CD14-positive monocyte (primary cell): ENCODE measurements at regions not wholly inside any gene's neighbourhood (a gene's known extent, or its start where the extent isn't known, plus 50 kb on each side); places are given as distances from the start of the nearest gene placed in this dataset.

Source experiments
- DNase-seq, 3 donors: peaks; one replicate each; pipeline ENCODE4 v3.0.0-alpha.2; 2011 to 2022
- H2AFZ ChIP-seq: 2 replicates; pipeline ENCODE4 v1.6.0; 2012; ENCODE audit warnings: mild to moderate bottlenecking, low read depth, low read length, inconsistent platforms; ENCODE audit not compliant: insufficient read depth, poor library complexity, severe bottlenecking
- H3K27ac ChIP-seq, 2 donors: 1 replicate in 1 of 2; 2 replicates in 1 of 2; pipeline ENCODE4 v1.5.1; 2012 to 2013; ENCODE audit warnings: low read length in 2 of 2, control low read depth in 1 of 2, inconsistent platforms in 1 of 2, low read depth in 1 of 2, mild to moderate bottlenecking in 1 of 2
- H3K27me3 ChIP-seq, 2 donors: one replicate each; pipeline versions ENCODE4 v1.6.0 to v1.6.1; 2011 to 2013; ENCODE audit warnings: low read length in 2 of 2; ENCODE audit not compliant: control insufficient read depth in 2 of 2, insufficient read depth in 2 of 2
- H3K36me3 ChIP-seq, 2 donors: replicated peaks in 1 of 2; 1 replicate in 1 of 2; 2 replicates in 1 of 2; pipeline versions ENCODE4 v1.5.1 to v1.6.1; 2012 to 2013; ENCODE audit warnings: low read length in 2 of 2, control low read depth in 1 of 2, inconsistent platforms in 1 of 2, mild to moderate bottlenecking in 1 of 2; ENCODE audit not compliant: insufficient read depth in 2 of 2, control insufficient read depth in 1 of 2
- H3K4me1 ChIP-seq, 2 donors: 1 replicate in 1 of 2; 2 replicates in 1 of 2; pipeline versions ENCODE4 v1.5.1 to v1.6.1; 2012 to 2013; ENCODE audit warnings: low read length in 2 of 2, control low read depth in 1 of 2, inconsistent platforms in 1 of 2, mild to moderate bottlenecking in 1 of 2, moderate library complexity in 1 of 2; ENCODE audit not compliant: insufficient read depth in 2 of 2, control insufficient read depth in 1 of 2
- H3K4me2 ChIP-seq: replicated peaks from 2 replicates; pipeline ENCODE3; 2012; ENCODE audit warnings: low read length, moderate library complexity, mild to moderate bottlenecking; ENCODE audit not compliant: poor library complexity, severe bottlenecking; ENCODE audit errors: extremely low read depth
- H3K4me3 ChIP-seq, 3 experiments: fragments of 200-600 bp in 1 of 3; sonication (generic) in 1 of 3; replicated peaks in 1 of 3; 1 replicate in 2 of 3; 2 replicates in 1 of 3; pipeline ENCODE4 v1.5.1; 2011 to 2013; ENCODE audit warnings: low read length in 3 of 3, mild to moderate bottlenecking in 3 of 3, control low read depth in 2 of 3, low read depth in 2 of 3, inconsistent platforms in 1 of 3, moderate library complexity in 1 of 3
- H3K79me2 ChIP-seq: 2 replicates; pipeline ENCODE4 v1.6.0; 2012; ENCODE audit warnings: mild to moderate bottlenecking, control low read depth, inconsistent platforms, low read length, moderate library complexity; ENCODE audit not compliant: insufficient read depth
- H3K9ac ChIP-seq: 2 replicates; pipeline ENCODE4 v1.6.0; 2017; ENCODE audit warnings: low read length, mild to moderate bottlenecking; ENCODE audit not compliant: insufficient read depth, poor library complexity, severe bottlenecking
- H3K9me3 ChIP-seq, 2 donors: replicated peaks in 1 of 2; 1 replicate in 1 of 2; 2 replicates in 1 of 2; pipeline versions ENCODE4 v1.5.1 to v1.6.1; 2012 to 2013; ENCODE audit warnings: low read length in 2 of 2, control low read depth in 1 of 2; ENCODE audit not compliant: control insufficient read depth in 1 of 2, insufficient read depth in 1 of 2
- H4K20me1 ChIP-seq: 2 replicates; pipeline ENCODE4 v1.6.0; 2012; ENCODE audit warnings: mild to moderate bottlenecking, low read length, control low read depth, moderate library complexity; ENCODE audit not compliant: insufficient read depth
- H3K27ac Mint-ChIP-seq, 7 donors: one replicate each; pipeline ENCODE4 v1.8.0; 2020; ENCODE audit warnings: mild to moderate bottlenecking in 7 of 7, mixed read lengths in 7 of 7, moderate library complexity in 6 of 7, inconsistent platforms in 2 of 7
- H3K27me3 Mint-ChIP-seq, 3 donors: one replicate each; pipeline ENCODE4 v1.8.0; 2021 to 2022; ENCODE audit warnings: low read depth in 3 of 3, mild to moderate bottlenecking in 3 of 3, mixed read lengths in 3 of 3, moderate library complexity in 3 of 3, inconsistent platforms in 1 of 3
- H3K36me3 Mint-ChIP-seq, 2 donors: one replicate each; pipeline ENCODE4 v1.8.0; 2020; ENCODE audit warnings: mixed read lengths in 2 of 2, inconsistent platforms in 1 of 2, mild to moderate bottlenecking in 1 of 2
- H3K4me1 Mint-ChIP-seq: one replicate; pipeline ENCODE4 v1.8.0; 2020; ENCODE audit warnings: mild to moderate bottlenecking, mixed read lengths
- H3K4me3 Mint-ChIP-seq, 2 donors: one replicate each; pipeline ENCODE4 v1.8.0; 2020; ENCODE audit warnings: mild to moderate bottlenecking in 2 of 2, mixed read lengths in 2 of 2, moderate library complexity in 1 of 2
- H3K9me3 Mint-ChIP-seq, 7 donors: one replicate each; pipeline ENCODE4 v1.8.0; 2020 to 2022; ENCODE audit warnings: mixed read lengths in 7 of 7, mild to moderate bottlenecking in 6 of 7, moderate library complexity in 6 of 7, inconsistent platforms in 2 of 7
- WGBS: methylation state at CpG from one replicate; pipeline ENCODE4 v1.1.5; 2013; ENCODE audit warnings: missing lambda C conversion rate; ENCODE audit not compliant: insufficient coverage; 5-methylcytosine and 5-hydroxymethylcytosine counted together
- intact Hi-C, 2 donors: fragments of 100-400 bp; cut with micrococcal nuclease; formaldehyde crosslinking; loops; one replicate each; pipeline versions ENCODE4 v1.15.0 to v1.15.1; 2023
- TF ChIP-seq, protein P1 (sequence below): fragments of 200-600 bp; IDR thresholded peaks from one replicate; pipeline ENCODE4 v1.8.0; 2022; ENCODE audit warnings: antibody characterized with exemption, mild to moderate bottlenecking

DNA sequence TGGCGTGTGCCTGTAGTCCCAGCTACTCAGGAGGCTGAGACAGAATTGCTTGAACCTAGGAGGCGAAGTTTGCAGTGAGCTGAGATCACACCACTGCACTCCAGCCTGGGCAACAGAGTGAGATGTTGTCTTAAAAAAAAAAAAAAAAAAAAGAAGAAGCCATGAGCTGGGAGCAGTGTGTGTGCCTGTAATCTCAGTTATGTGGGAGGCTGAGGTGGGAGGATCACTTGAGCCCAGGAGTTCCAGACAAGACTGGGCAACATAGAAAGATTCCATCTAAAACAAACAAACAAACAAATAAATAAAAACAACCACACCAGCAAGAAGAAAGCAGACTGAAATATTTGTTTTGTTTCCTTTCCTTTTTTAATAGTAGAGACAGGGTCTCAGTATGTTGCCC lies 62.2 kb upstream of the KIF13A start:
- no peaks in the 10 kb centered on the region for H3K9me3 ChIP-seq
- no peaks in the 10 kb centered on the region for H3K36me3 ChIP-seq
- Mint-ChIP-seq H3K36me3 (no peaks in the 10 kb centered on the region), H3K9me3 (peaks cover 0 to 3% (median 0%) of the 10 kb centered on the region in 7 donors), H3K27ac (no peak overlapping the region), H3K4me1 (peaks cover 11% of the 10 kb centered on the region), H3K4me3 (no peak overlapping the region), H3K27me3 (peaks cover 0 to 1% (median 0%) of the 10 kb centered on the region in 3 donors)
- intact Hi-C loops, result no loop called here
- H3K27ac ChIP-seq, result no peak overlapping the region
- no peak overlapping the region for H3K4me3 ChIP-seq
- no peak overlapping the region for H3K9ac ChIP-seq
- H4K20me1 ChIP-seq, result no peaks in the 10 kb centered on the region
- no peak overlapping the region for H3K4me2 ChIP-seq
- H3K79me2 ChIP-seq, result no peaks in the 10 kb centered on the region
- TF ChIP-seq, protein P1, sequence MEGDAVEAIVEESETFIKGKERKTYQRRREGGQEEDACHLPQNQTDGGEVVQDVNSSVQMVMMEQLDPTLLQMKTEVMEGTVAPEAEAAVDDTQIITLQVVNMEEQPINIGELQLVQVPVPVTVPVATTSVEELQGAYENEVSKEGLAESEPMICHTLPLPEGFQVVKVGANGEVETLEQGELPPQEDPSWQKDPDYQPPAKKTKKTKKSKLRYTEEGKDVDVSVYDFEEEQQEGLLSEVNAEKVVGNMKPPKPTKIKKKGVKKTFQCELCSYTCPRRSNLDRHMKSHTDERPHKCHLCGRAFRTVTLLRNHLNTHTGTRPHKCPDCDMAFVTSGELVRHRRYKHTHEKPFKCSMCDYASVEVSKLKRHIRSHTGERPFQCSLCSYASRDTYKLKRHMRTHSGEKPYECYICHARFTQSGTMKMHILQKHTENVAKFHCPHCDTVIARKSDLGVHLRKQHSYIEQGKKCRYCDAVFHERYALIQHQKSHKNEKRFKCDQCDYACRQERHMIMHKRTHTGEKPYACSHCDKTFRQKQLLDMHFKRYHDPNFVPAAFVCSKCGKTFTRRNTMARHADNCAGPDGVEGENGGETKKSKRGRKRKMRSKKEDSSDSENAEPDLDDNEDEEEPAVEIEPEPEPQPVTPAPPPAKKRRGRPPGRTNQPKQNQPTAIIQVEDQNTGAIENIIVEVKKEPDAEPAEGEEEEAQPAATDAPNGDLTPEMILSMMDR, result no peak
- no peak overlapping the region for H2AFZ ChIP-seq
- no peaks in the 10 kb centered on the region for H3K27me3 ChIP-seq
- no peaks in the 10 kb centered on the region for H3K4me1 ChIP-seq
- DNase-seq, result no peak
- WGBS, result 100% methylated on average over 1 of the region's 2 CpGs

DNA sequence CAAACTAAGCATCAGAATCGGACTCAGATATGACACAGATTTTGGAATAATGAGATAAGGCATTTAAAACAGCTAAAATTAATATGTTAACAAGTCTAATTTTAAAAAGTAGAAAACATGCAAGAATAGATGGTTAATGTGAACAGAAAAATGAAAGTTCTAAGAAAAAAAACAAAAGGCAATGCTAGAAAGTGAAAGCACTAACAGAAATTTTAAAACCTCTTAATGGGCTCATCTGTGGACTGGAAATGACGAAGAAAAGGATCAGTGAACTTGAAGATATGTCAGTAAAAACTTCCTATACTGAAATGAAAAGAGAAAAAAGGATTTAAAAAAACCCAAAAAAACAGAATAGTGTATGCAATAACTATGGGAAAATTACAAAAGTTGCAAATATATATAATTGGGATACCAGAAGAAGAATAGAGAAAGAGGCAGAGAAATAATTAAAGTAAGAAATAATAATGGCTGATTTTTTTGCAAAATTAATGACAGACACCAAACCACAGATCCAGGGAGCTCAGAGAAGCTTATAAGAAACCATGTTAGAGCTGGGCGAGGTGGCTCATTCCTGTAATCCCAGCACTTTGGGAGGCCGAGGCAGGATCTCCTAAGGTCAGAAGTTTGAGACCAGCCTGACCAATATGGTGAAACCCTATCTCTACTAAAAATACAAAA lies 61.7 kb upstream of the KIF13A start:
- WGBS, result 100% methylated on average over 2 of the region's 4 CpGs
- peaks cover 13% of the 10 kb centered on the region for H3K4me1 Mint-ChIP-seq
- no peak overlapping the region for H2AFZ ChIP-seq

More for the DNA sequence above, 61.7 kb upstream of the KIF13A start:
- Histone ChIP-seq H3K79me2 (no peaks in the 10 kb centered on the region), H4K20me1 (no peaks in the 10 kb centered on the region), H3K4me3 (no peak overlapping the region), H3K36me3 (no peaks in the 10 kb centered on the region), H3K4me1 (no peaks in the 10 kb centered on the region), H3K27ac (no peak overlapping the region), H3K27me3 (no peaks in the 10 kb centered on the region), H3K4me2 (no peak overlapping the region), H3K9me3 (no peaks in the 10 kb centered on the region), H3K9ac (no peak overlapping the region)
- peaks cover 0 to 1% (median 0%) of the 10 kb centered on the region in 3 donors for H3K27me3 Mint-ChIP-seq
- no peaks in the 10 kb centered on the region for H3K36me3 Mint-ChIP-seq
- peaks cover 0 to 3% (median 0%) of the 10 kb centered on the region in 7 donors for H3K9me3 Mint-ChIP-seq
- H3K4me3 Mint-ChIP-seq, result no peak overlapping the region
- TF ChIP-seq, protein P1, result no peak
- intact Hi-C loops, result no loop called here
- DNase-seq, result no peak
- H3K27ac Mint-ChIP-seq, result no peak overlapping the region
